ENCODE measurements at regions not wholly inside any gene's neighbourhood (a gene's known extent, or its start where the extent isn't known, plus 50 kb on each side); places are given as distances from the start of the nearest gene placed in this dataset.
A peak's percentile ranks its signal among the peaks of the same experiment; 100 is the strongest.

DNA sequence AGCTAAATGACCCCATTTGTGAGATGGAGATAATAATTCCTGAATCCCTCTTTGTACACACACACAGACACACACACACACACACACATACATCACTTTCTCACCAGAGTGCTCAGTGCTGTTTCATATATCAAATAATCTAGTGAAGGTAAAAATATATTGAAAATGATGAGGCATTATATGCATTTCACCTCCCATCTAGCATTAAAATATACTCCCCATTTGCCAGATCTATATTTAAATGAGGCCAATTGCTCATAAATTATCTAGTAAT, 490.7 kb upstream of the FLRT2 start:
- no peak for DNase-seq (ENCODE audit: low read depth)
- H3K4me3 ChIP-seq (ENCODE audit: low read length): no peak overlapping the region
- TF ChIP-seq, protein P1, sequence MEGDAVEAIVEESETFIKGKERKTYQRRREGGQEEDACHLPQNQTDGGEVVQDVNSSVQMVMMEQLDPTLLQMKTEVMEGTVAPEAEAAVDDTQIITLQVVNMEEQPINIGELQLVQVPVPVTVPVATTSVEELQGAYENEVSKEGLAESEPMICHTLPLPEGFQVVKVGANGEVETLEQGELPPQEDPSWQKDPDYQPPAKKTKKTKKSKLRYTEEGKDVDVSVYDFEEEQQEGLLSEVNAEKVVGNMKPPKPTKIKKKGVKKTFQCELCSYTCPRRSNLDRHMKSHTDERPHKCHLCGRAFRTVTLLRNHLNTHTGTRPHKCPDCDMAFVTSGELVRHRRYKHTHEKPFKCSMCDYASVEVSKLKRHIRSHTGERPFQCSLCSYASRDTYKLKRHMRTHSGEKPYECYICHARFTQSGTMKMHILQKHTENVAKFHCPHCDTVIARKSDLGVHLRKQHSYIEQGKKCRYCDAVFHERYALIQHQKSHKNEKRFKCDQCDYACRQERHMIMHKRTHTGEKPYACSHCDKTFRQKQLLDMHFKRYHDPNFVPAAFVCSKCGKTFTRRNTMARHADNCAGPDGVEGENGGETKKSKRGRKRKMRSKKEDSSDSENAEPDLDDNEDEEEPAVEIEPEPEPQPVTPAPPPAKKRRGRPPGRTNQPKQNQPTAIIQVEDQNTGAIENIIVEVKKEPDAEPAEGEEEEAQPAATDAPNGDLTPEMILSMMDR (conservative IDR thresholded peaks at IDR 0.05; ENCODE audit: low read length): no peak

DNA sequence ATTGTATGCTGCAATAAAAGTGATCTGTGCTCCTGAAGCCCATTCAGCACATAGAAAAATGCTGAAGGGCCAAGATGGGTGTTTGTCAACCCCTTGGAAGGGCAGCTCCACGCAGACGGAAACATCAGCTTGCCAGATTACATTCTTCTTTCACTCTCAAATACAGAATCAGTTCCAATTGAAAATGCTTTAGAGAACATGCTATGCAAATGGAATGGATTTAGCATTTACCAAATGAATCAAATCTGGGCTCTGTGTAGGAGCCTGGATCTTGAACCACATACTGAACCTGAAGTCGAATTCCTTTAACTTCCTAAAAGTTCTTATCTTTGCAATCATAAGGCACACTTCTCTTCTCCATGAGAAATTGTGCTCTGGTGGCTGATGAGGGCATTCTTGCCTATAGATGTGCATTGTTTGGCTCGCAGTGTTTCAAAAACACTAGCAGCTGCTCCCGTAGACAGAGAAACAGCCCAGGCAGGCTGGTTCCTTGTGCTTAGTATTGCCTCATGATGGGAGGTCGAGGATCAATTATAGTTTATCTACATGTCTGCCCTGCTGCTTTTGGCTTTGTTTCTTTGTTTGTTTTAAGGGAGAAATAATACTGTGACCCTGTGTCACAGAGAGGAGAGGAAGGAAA, 489.8 kb upstream of the FLRT2 start:
- H3K4me3 ChIP-seq (ENCODE audit: low read length): no peak overlapping the region
- TF ChIP-seq, protein P1 (conservative IDR thresholded peaks at IDR 0.05; ENCODE audit: low read length): no peak
- peak; percentile 35 for DNase-seq (ENCODE audit: low read depth)

DNA sequence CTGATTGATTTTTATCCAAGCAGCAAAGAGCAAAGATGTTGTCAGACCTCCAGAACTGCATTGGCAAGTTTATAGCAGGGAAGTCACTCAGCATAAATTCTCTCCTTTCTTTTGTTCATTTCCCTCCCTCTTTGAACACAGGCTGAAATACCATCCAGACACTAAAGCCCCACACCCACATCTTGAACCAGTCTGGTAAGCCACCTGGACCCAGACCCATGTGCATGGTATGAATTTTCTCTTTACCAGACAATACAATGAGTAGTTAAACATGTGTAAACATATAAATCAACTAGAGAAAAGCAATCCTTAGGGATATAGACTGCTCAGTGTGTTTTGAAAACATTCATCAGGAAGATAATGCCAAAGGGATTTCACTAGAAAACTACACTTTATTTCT, 488.3 kb upstream of the FLRT2 start:
- DNase-seq (ENCODE audit: low read depth): no peak
- H3K4me3 ChIP-seq (ENCODE audit: low read length): no peak overlapping the region
- TF ChIP-seq, protein P1 (conservative IDR thresholded peaks at IDR 0.05; ENCODE audit: low read length): no peak

DNA sequence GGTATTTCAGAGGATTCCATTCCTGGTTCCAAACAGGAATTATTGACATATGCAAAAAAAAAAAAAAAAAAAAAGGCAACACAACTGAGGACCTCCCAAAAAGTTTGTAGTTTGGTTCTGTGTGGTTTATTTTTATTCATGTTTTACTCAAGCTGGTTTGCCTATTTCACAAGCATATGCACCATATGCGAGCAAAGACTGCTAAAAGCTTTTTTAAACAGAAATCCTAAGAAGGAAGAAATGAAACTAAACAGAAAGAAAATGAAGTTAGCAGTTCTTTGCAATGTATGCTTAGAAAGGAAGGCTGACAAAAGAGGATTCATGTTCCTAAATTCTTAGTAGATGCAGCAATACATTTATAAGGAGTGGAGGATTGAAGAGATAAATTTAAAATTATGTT, 487.6 kb upstream of the FLRT2 start:
- H3K4me3 ChIP-seq (ENCODE audit: low read length): no peak overlapping the region
- TF ChIP-seq, protein P1 (conservative IDR thresholded peaks at IDR 0.05; ENCODE audit: low read length): no peak
- DNase-seq (ENCODE audit: low read depth): no peak

DNA sequence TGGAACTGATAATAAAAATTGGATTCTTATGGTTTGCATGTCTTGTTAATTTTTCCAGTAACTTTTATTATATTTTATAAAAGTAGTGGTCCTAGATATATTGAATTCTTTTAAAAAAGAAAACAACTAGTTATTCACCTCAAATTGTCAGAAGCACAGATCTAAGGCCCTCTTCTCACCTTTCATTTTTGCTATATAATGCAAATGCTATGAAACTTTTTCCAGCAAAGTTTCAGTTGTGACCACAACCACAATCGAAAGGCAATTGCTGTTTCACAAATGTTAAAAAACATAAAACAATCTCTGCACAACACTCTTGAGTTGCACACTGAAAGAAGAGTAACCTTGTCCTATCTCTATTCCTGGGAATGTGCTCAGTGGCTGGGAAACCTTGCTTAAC, 479.8 kb upstream of the FLRT2 start:
- DNase-seq (ENCODE audit: low read depth): no peak
- H3K4me3 ChIP-seq (ENCODE audit: low read length): no peak overlapping the region
- TF ChIP-seq, protein P1 (conservative IDR thresholded peaks at IDR 0.05; ENCODE audit: low read length): no peak

DNA sequence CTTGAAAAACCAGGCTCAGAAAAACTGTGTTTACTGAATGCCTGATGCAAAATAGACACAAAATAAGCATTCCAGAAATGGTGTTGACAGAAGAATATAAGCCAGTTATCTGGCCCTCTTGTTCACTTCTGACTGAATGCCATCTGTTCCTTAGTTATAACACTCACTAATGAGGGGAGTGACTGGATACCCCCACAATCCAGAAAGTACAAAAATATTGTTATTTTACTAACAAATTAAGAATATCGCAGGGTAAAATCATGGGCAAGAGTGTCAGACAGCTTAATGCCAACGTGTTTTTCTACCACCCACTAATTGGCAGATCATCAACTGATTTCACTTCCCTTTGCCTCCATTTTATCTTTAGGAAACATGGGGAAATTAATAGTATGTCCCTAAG, 477.3 kb upstream of the FLRT2 start:
- no peak for DNase-seq (ENCODE audit: low read depth)
- H3K4me3 ChIP-seq (ENCODE audit: low read length): no peak overlapping the region
- TF ChIP-seq, protein P1 (conservative IDR thresholded peaks at IDR 0.05; ENCODE audit: low read length): no peak

DNA sequence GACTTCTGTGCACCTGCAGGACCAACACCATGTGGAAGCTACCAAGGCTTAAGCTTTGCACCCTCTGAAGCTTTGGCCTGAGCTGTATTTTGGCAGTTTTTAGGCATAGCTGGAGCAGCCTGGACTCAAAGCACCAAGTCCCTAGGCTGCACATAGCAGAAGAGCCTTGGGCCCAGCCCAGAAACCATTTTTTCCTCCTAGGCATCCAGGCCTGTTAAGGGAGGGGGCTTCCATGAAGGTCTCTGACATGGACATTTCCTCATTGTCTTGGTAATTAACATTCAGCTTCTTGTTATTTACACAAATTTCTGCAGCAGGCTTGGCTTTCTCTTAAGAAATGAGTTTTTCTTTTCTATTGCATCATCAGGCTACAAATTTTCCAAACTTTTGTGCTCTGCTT, 475.8 kb upstream of the FLRT2 start:
- H3K4me3 ChIP-seq (ENCODE audit: low read length): no peak overlapping the region
- no peak for DNase-seq (ENCODE audit: low read depth)
- TF ChIP-seq, protein P1 (conservative IDR thresholded peaks at IDR 0.05; ENCODE audit: low read length): no peak
